ENCODE measurements at regions not wholly inside any gene's neighbourhood (a gene's known extent, or its start where the extent isn't known, plus 50 kb on each side); places are given as distances from the start of the nearest gene placed in this dataset.

DNA sequence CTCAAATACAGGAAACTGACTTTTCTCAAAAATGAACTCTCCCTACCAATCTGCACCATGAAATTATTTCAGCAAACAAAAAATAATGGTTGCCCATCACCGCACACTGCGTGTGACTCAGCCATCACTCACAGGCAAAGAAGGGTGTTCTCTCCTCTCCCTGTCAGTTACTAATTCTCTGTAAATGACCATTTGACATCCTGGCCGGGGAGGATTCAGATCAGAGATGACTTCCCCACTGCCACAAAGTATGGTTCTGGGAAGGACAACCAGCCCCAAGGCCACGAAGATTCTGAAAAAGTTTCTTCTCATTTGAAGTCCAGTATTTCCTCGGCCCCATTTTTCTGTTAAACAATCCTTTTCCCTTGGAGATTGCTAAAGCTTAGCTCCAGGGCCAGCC, 199.4 kb downstream of the AUH start:
- Histone ChIP-seq H3K9ac (peak overlapping the region; percentile 63 to 84 (median 79)), H3K4me1 (peaks cover 65 to 93% (median 72%) of the 10 kb centered on the region in 10 experiments)
- no peak for TF ChIP-seq Cebpa-rat (IDR thresholded peaks at IDR 0.05)

DNA sequence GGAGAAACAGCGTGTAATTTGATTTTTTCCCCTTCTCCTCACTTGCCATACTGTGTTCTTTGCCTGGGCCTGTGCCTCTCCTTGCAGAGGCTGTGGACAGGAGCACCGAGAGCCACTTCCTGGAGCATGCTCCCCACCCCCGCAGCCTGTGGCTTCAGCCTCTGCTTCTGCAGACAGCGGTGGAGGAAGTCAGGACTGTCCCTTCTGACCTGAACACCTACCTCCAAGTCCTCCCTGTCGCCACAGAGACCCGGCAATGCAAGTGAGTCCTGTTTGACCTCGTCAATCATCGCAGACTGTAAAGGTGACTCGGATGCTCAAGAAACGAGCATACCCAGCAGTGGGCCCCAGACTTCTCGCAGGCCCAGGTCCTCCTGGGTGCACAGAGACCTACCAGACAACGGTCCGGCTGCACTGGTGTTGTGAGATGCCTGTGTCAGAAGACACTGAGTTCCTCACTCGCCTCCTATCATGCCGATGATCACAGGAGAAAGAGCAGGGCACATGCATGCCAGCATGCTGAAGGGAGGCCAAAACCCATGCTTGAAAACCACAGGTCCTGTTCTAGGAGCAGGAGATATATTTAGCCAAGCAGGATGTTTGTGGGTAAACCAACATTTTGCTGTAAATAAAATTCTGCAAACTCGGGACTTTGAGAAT, 198.8 kb downstream of the AUH start:
- peak overlapping the region; percentile 85 to 97 (median 92) for H3K4me2 ChIP-seq
- H4K20me1 ChIP-seq = peaks cover 0 to 4% (median 0%) of the 10 kb centered on the region in 11 experiments; a peak in 1 of 22 replicates
- TF ChIP-seq Cebpa-rat (IDR thresholded peaks at IDR 0.05) = no peak
- H3K4me3 ChIP-seq = peak overlapping the region; percentile 1 to 54 (median 36); a peak in 17 of 20 replicates
- peaks cover 65 to 87% (median 71%) of the 10 kb centered on the region in 10 experiments for H3K4me1 ChIP-seq
- no peaks in the 10 kb centered on the region for H3K36me3 ChIP-seq
- H3K27ac ChIP-seq = peak overlapping the region; percentile 77 to 95 (median 87)
- peak overlapping the region; percentile 63 to 84 (median 79) for H3K9ac ChIP-seq
- H3K27me3 ChIP-seq = no peaks in the 10 kb centered on the region
- no peaks in the 10 kb centered on the region for H3K9me3 ChIP-seq (replicated peaks in 1 of 11)

More for the DNA sequence above, 199.4 kb downstream of the AUH start:
- Histone ChIP-seq H3K4me2 (peak overlapping the region; percentile 85 to 97 (median 92)), H4K20me1 (peaks cover 0 to 4% (median 0%) of the 10 kb centered on the region in 11 experiments; a peak in 1 of 22 replicates), H3K9me3 (replicated peaks in 1 of 11) (no peaks in the 10 kb centered on the region), H3K27me3 (no peaks in the 10 kb centered on the region), H3K27ac (peak overlapping the region; percentile 77 to 95 (median 87)), H3K4me3 (peak overlapping the region; percentile 1 to 54 (median 36); a peak in 17 of 20 replicates), H3K36me3 (no peaks in the 10 kb centered on the region)

DNA sequence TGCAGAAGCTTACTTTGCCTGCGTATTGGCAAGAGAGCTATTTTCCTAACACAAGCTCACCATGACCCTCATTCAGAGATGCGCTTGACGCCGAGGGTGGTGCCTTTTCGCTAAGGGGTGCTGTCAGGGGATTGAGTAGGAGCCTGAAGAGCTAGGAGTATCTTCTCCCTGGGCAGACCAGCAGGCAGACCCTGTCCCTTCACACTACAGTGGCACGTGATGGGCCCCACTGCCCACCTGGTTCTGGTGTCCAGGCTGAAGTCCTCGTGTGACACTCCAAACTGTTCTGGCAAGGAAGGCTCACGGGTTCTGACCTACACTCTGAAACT, 198.3 kb downstream of the AUH start:
- Histone ChIP-seq H3K4me1 (peaks cover 65 to 82% (median 69%) of the 10 kb centered on the region in 10 experiments), H3K27me3 (no peaks in the 10 kb centered on the region), H3K9me3 (replicated peaks in 1 of 11) (peaks cover 0 to 4% (median 0%) of the 10 kb centered on the region in 11 experiments; a peak in 1 of 22 replicates), H3K36me3 (no peaks in the 10 kb centered on the region), H3K9ac (peak overlapping the region; percentile 63 to 84 (median 79)), H4K20me1 (peaks cover 0 to 4% (median 0%) of the 10 kb centered on the region in 11 experiments; a peak in 1 of 22 replicates), H3K4me2 (peak overlapping the region; percentile 85 to 97 (median 92)), H3K4me3 (peak overlapping the region in 8 of 10 experiments; percentile 14 to 54 (median 38); a peak in 10 of 20 replicates), H3K27ac (peak overlapping the region; percentile 77 to 95 (median 87))
- TF ChIP-seq Cebpa-rat (IDR thresholded peaks at IDR 0.05) = peak in 1 of 11 experiments; percentile 27; a peak in 1 of 22 replicates

DNA sequence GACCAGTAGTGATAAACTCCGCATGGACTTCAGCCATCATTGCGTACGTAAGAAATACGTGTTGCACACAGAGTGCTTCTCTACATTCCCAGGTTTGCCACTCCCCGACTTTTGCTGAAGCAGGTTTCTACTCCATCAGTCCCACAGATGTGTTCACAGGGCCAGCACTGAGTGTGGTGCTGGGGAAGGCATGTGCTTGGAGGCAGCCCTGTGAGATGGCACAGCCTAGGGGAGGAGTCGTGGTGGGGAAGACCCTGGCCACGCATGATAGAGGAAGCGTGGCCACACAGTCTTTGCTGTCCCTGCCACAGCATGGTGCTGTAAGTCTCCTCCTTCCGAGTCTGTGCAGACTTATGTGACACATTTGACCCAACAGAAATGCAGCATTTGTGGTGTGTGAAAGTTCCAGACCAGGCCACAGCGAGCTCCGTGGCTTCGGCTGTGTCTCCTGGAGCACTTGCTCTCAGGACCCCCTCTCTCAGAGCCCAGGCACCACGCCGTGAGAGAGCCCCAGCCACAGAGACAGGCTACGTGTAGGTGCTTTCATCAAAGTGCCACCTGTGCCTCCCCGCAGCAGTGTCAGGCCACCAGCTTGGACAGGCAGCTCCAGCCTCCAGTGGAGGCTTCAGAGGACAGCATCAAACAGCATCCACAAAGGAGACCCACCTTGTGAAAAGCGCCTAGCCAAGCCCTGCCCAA, 197.8 kb downstream of the AUH start:
- no peak for TF ChIP-seq Cebpa-rat (IDR thresholded peaks at IDR 0.05)
- Histone ChIP-seq H3K36me3 (no peaks in the 10 kb centered on the region), H3K4me3 (peak overlapping the region in 7 of 10 experiments; percentile 14 to 54 (median 37); a peak in 9 of 20 replicates), H3K9ac (peak overlapping the region; percentile 63 to 84 (median 79)), H3K27ac (peak overlapping the region; percentile 77 to 95 (median 87)), H4K20me1 (peaks cover 0 to 4% (median 0%) of the 10 kb centered on the region in 11 experiments; a peak in 1 of 22 replicates), H3K9me3 (replicated peaks in 1 of 11) (peaks cover 0 to 7% (median 0%) of the 10 kb centered on the region in 11 experiments; a peak in 2 of 22 replicates), H3K4me1 (peaks cover 65 to 77% (median 69%) of the 10 kb centered on the region in 10 experiments), H3K4me2 (peak overlapping the region; percentile 85 to 97 (median 92)), H3K27me3 (no peaks in the 10 kb centered on the region)
